Aorta (tissue), 5 donors: ENCODE measurements at regions not wholly inside any gene's neighbourhood (a gene's known extent, or its start where the extent isn't known, plus 50 kb on each side); places are given as distances from the start of the nearest gene placed in this dataset.

Experiments used
- ATAC-seq: fragments of 200-7000 bp; cut with Tn5 transposase; one replicate; pipeline ENCODE4 v1.9.1; 2022; ENCODE audit warnings: moderate library complexity; ENCODE audit not compliant: low FRiP score
- DNase-seq, 2 donors: peaks; one replicate each; pipeline ENCODE4 v3.0.0-alpha.2; 2020
- H3K27ac ChIP-seq, 2 donors: one replicate each; pipeline ENCODE4 v1.5.1; 2013; ENCODE audit warnings: low read length in 2 of 2, mild to moderate bottlenecking in 2 of 2, moderate library complexity in 2 of 2, control low read depth in 1 of 2, inconsistent platforms in 1 of 2, low read depth in 1 of 2
- H3K27me3 ChIP-seq, 2 donors: one replicate each; pipeline ENCODE4 v1.6.1; 2013; ENCODE audit warnings: control low read depth in 1 of 2, low read length in 1 of 2, mild to moderate bottlenecking in 1 of 2, moderate library complexity in 1 of 2; ENCODE audit not compliant: insufficient read depth in 2 of 2, control insufficient read depth in 1 of 2
- H3K36me3 ChIP-seq, 2 donors: one replicate each; pipeline ENCODE4 v1.6.1; 2013; ENCODE audit warnings: control low read depth in 1 of 2, low read length in 1 of 2, mild to moderate bottlenecking in 1 of 2; ENCODE audit not compliant: insufficient read depth in 2 of 2, control insufficient read depth in 1 of 2
- H3K4me1 ChIP-seq, 2 donors: one replicate each; pipeline ENCODE4 v1.6.1; 2013; ENCODE audit warnings: low read length in 2 of 2, control low read depth in 1 of 2, mild to moderate bottlenecking in 1 of 2, moderate library complexity in 1 of 2; ENCODE audit not compliant: insufficient read depth in 2 of 2, control insufficient read depth in 1 of 2
- H3K4me3 ChIP-seq, 2 donors: one replicate each; pipeline ENCODE4 v1.5.1; 2013; ENCODE audit warnings: low read length in 2 of 2, control low read depth in 1 of 2, mild to moderate bottlenecking in 1 of 2
- H3K9me3 ChIP-seq: one replicate; pipeline ENCODE4 v1.6.1; 2013; ENCODE audit warnings: mild to moderate bottlenecking, low read length; ENCODE audit not compliant: control insufficient read depth
- WGBS, 2 donors: extraction: QIAGEN DNeasy Blood & Tissue Kit; methylation state at CpG; one replicate each; pipeline ENCODE4 v1.1.7; 2013; 5-methylcytosine and 5-hydroxymethylcytosine counted together
- intact Hi-C, 2 donors: fragments of 100-400 bp; cut with DNase I; formaldehyde crosslinking; loops; one replicate each; pipeline versions ENCODE4 v1.14.2 to v1.15.0; 2022
- donor health status: healthy with polysubstance abuse.
- donor health status: Bipolar disorder and iron deficiency.
- donor health status: DM: no; HTN: no; CAD: no.
- donor health status: DM: no; HTN: no; CAD: no.
- donor health status: DM: yes; HTN: yes; CAD: no.

DNA sequence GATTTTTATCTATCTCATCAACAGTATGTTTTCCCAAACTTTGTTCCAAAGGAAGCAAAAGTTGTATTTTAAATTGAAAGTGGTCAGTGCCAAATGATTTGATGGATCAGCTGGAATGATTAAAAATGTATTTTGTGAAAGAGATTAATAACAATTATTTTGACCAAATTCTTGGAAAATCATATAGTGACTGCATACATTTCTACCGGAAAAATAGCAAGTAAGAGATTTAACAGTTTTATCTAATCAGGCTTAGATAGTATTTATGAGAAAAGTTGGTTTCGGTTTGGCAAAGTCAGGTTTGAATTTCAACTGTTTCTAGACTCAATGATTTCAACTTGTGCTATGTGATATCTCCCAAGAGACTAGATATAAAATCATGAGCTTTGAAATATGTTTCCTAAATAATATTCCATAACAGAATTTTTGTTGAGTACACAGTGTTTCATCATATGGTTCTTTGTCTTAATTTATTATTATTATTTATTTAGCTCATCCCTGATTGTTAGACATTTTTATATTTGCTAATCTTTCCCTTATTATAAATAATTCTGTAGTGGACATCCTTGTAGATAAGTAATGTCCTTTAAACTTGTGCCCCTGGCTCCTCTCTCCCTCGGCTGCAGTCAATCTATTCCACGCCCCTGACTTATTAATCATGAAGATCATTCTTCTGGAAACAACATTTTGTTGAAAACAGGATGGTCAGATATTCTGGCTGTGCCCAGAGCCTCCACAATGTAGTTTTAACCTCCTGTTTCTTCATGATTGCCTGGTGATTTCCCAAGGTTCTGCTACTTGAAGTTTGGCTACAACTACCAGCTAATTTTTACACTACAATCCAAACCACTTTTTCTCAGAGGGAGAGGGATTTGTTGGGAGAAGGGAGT lies 520.7 kb upstream of the TCF4 start:
- peak; percentile 50 for ATAC-seq
- H3K36me3 ChIP-seq: no peaks in the 10 kb centered on the region
- H3K9me3 ChIP-seq: no peaks in the 10 kb centered on the region
- H3K4me3 ChIP-seq: peak overlapping the region in 1 of 2 donors; percentile 15
- H3K27me3 ChIP-seq: no peaks in the 10 kb centered on the region
- WGBS, 2 donors: 34 to 47% methylated on average over 4 of the region's 4 CpGs
- DNase-seq: no peak
- H3K4me1 ChIP-seq: no peaks in the 10 kb centered on the region
- intact Hi-C loops: no loop called here
- no peak overlapping the region for H3K27ac ChIP-seq

DNA sequence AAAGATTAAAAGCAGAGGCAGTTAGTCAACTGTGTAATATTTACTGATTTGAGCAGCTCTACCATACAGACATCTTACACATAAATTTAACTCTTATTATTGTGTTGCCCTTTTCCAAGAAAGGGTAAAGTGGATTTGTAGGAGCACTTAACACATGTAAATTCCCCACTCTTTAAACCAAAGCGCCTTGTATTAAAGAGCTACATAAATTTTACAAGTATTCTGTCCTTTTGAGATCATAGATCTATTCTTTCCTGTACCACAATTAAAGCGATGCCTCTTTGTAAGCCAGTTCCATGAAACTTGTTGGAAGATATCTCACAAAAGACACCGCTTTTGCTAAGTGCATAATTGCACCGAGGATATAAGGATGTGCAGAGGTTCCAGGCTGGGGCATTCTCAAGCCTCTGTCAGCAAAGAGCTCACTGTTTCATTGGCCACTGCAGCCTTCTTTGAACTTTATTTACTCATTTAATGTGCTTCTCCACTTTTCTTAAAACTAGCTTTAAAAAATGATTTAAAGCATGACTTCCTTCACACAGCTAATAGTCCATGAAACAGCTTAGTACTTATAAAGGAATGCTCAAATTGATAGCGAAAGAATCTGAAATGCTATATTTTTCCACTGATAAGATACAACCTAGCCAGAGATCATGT lies 520.0 kb upstream of the TCF4 start:
- WGBS, 2 donors: 35 to 48% methylated on average over 5 of the region's 5 CpGs
- H3K4me3 ChIP-seq: peak overlapping the region in 1 of 2 donors; percentile 15
- DNase-seq (no peak), ATAC-seq (no peak)
- intact Hi-C loops: no loop called here
- no peaks in the 10 kb centered on the region for H3K4me1 ChIP-seq
- no peaks in the 10 kb centered on the region for H3K27me3 ChIP-seq
- no peaks in the 10 kb centered on the region for H3K36me3 ChIP-seq
- H3K27ac ChIP-seq: no peak overlapping the region
- H3K9me3 ChIP-seq: no peaks in the 10 kb centered on the region

DNA sequence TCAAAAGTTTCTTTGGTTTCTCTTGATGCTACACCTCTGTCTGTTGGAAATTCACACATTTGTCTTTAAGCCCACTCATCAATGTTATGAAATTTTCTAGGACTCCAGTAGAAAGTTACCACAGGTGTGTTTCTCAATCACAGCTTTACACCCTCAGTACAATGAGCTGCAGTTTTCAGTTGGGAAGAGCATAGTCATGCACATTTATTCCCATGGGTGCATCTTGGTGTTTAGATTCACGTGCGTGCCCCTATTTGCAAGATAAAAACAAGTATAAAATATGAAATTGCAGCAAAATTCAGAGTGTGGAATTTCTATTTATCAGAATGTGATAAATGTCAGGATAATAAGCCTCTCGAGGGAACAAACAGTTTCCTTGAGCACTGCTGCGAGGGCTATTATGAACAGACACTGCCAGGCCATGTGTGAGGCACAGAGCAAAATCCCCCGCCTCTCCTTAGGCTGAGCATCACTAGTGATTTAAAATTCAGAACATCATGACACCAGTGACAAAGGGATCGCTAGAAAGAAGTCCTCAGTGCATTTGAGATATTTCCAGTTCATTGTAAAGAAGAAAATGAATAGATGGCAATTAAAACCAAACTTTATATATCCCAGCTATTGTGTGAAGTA lies 512.2 kb upstream of the TCF4 start:
- WGBS, 2 donors: 90 to 92% methylated on average over 6 of the region's 6 CpGs
- DNase-seq (no peak), ATAC-seq (no peak)
- intact Hi-C loops: no loop called here
- Histone ChIP-seq H3K36me3 (no peaks in the 10 kb centered on the region), H3K4me3 (no peak overlapping the region), H3K27me3 (no peaks in the 10 kb centered on the region), H3K9me3 (no peaks in the 10 kb centered on the region), H3K27ac (no peak overlapping the region), H3K4me1 (no peaks in the 10 kb centered on the region)

DNA sequence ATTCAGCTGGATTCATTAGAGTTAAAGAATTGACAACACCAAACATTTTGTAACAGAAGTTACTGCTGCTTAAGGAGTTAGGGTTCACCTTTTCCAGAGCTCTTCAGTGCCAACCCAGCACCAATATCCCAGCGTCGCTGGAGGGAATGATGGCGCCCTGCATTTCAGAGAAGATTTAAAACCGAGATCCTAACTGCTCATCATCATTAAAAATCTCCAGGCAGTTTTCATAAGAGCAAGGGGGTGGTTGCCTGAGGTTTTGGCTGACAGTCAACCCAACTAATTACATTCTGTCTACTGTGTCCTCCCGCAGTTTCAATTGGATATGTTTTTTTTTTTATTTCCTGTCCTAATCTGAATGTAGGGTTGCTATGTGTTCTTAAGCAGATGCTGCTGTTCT lies 509.6 kb upstream of the TCF4 start:
- ATAC-seq (no peak), DNase-seq (no peak)
- no peak overlapping the region for H3K4me3 ChIP-seq
- intact Hi-C loops: no loop called here
- H3K9me3 ChIP-seq: no peaks in the 10 kb centered on the region
- no peak overlapping the region for H3K27ac ChIP-seq
- no peaks in the 10 kb centered on the region for H3K4me1 ChIP-seq
- no peaks in the 10 kb centered on the region for H3K36me3 ChIP-seq
- WGBS, 2 donors: 94 to 97% methylated on average over 5 of the region's 5 CpGs
- H3K27me3 ChIP-seq: no peaks in the 10 kb centered on the region

DNA sequence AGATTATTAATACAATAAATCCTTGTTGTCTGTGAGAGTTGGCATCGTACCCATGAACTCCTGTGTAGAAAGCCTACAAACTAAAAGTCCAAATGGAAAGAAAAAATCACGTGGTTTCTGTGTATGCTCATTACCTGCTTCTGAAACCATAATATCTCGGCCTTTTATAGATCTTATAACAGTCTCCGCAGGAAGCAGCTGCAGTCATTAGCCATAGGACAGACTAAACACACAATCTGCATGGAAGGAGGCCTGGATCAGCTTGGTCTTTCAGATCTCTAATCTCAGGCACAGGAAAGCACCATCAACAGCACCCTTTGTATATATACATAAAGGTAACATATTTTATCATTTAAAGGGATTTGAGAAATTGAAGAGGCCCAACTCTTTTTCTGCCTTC lies 508.9 kb upstream of the TCF4 start:
- Histone ChIP-seq H3K27me3 (no peaks in the 10 kb centered on the region), H3K27ac (no peak overlapping the region), H3K36me3 (no peaks in the 10 kb centered on the region), H3K4me1 (no peaks in the 10 kb centered on the region), H3K9me3 (no peaks in the 10 kb centered on the region), H3K4me3 (no peak overlapping the region)
- intact Hi-C loops: no loop called here
- 96% methylated on average over 4 of the region's 4 CpGs for WGBS, 2 donors
- ATAC-seq (no peak), DNase-seq (no peak)

DNA sequence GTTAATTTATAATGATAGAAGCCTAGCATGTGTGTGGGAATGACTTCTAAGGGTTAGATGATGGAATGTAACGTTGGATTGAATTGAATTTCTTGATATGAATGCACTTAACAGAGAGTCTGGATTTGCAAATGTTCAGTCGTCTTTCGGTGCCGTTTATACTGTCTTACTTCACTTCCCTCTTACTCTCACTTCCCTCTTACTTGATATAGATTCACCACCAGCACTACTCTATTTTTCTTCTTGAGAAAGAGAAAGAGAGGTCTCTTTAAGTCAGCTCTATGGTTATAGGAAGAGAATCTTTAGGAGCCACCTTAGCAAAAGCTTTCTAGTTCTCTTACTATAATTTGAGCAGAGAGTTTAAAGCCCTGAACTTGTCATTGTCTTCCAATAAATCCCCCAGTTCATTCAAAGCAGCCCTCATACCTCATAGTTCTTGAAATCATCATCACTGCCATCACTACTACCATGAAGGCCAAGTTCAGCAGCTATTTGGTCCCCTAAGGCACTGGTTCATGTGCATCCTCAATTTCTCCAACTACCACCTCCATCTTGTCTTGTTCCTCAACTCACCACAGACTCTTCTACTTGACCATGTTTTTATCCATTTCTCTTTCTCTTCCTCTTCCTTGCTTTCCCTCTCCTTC lies 501.7 kb upstream of the TCF4 start:
- no peaks in the 10 kb centered on the region for H3K36me3 ChIP-seq
- 93 to 96% methylated on average over 4 of the region's 4 CpGs for WGBS, 2 donors
- no peaks in the 10 kb centered on the region for H3K27me3 ChIP-seq
- H3K9me3 ChIP-seq: no peaks in the 10 kb centered on the region
- H3K4me1 ChIP-seq: no peaks in the 10 kb centered on the region
- H3K4me3 ChIP-seq: no peak overlapping the region
- no peak overlapping the region for H3K27ac ChIP-seq
- ATAC-seq (no peak), DNase-seq (no peak)
- intact Hi-C loops: no loop called here

DNA sequence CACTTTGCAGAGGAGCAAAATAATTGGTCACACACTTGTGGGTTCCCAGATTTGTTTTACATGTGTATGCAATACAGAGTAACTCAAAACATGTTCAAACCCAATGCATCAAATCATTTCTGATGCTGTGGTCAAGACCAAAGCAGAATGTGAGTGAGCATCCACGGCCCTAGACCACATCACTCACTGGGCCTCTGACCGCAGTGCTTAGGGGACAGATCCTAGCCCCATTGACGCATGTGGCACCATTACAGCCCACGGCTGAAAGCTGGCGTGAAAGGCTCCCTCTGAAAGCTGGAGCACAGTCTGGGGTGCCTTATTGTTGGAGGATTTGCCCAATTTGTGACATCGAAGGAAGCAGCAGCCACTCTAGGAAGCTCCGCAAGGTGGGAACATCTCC lies 498.8 kb upstream of the TCF4 start:
- Histone ChIP-seq H3K27ac (no peak overlapping the region), H3K4me1 (no peaks in the 10 kb centered on the region), H3K36me3 (no peaks in the 10 kb centered on the region), H3K9me3 (no peaks in the 10 kb centered on the region), H3K4me3 (no peak overlapping the region), H3K27me3 (no peaks in the 10 kb centered on the region)
- intact Hi-C loops: no loop called here
- no peak for DNase-seq
- WGBS, 2 donors: 95 to 97% methylated on average over 7 of the region's 7 CpGs
- ATAC-seq: no peak

DNA sequence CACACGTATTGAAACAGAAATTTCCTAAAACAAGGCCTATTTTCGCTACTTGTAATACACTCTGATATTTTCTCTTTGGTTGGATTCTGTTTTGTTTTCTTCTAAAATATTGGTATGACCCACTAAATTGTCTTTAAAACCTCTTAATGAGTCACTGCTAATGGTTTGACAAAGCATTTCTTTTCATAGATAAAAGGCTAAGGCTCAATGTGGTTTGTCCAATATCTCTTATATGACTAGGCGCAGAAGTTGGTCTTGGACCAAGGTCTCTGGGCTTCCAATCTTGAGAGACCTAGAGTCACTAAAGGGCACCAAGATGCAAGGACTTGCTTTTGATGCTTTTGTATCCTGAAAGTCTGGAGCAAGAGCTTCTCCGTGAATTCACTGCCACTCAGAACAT lies 498.2 kb upstream of the TCF4 start:
- intact Hi-C loops: no loop called here
- Histone ChIP-seq H3K27ac (no peak overlapping the region), H3K9me3 (no peaks in the 10 kb centered on the region), H3K4me3 (no peak overlapping the region), H3K27me3 (no peaks in the 10 kb centered on the region), H3K36me3 (no peaks in the 10 kb centered on the region), H3K4me1 (no peaks in the 10 kb centered on the region)
- DNase-seq (no peak), ATAC-seq (no peak)
- WGBS, 2 donors: 96 to 97% methylated on average over 4 of the region's 4 CpGs
